ENCODE measurements at regions not wholly inside any gene's neighbourhood (a gene's known extent, or its start where the extent isn't known, plus 50 kb on each side); places are given as distances from the start of the nearest gene placed in this dataset.
A peak's percentile ranks its signal among the peaks of the same experiment; 100 is the strongest.

GRCh38 chr7:13551503-13551902 lies 438.0 kb downstream of the ETV1 start:
- FAIRE-seq (peak; percentile 62), DNase-seq (ENCODE audit: insufficient read length, low spot score) (no peak)
- no peak for TF ChIP-seq POLR2A (IDR thresholded peaks at IDR 0.05; ENCODE audit: low read depth, low read length)

DNA sequence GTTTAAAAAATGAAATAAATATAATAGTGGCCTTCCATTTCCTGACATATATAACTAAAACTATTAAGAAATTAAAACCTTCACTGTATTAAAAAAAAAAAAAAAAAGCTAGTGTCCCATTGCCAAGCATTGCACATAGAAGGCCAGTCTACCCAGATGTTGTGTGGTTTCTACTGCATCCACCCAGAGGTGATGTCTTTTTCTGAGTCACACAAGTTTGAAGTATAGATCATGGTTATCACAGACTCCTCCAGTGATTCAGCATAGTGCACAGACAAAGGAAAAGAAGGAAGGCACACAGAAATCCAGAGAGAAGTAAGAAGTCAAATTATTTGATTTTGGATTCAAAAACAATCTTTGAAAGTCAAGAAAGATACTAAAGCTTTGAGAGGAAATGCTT lies 429.0 kb downstream of the ETV1 start:
- FAIRE-seq (peak; percentile 94), DNase-seq (ENCODE audit: insufficient read length, low spot score) (no peak)
- no peak for TF ChIP-seq POLR2A (IDR thresholded peaks at IDR 0.05; ENCODE audit: low read depth, low read length)

DNA sequence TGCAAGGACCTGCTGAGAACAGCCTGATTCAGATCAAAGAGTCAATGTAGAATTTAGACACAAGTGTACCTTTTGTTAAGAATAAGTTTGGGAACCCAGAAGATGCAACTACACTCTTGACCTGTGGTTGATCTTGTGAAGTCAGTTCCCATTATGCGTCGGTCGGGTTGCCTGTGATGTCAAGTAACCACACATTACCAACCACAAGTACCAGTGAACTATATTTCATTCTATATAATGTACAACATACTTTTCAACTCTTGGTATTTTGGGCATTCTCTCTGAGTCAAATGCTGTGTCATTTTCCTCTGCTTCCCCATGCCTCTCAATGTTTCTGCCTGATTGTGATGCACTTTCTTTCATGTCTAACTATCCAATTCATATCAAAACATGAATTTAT lies 426.2 kb downstream of the ETV1 start:
- no peak for TF ChIP-seq POLR2A (IDR thresholded peaks at IDR 0.05; ENCODE audit: low read depth, low read length)
- FAIRE-seq (no peak), DNase-seq (ENCODE audit: insufficient read length, low spot score) (no peak)

- DNase-seq (ENCODE audit: insufficient read length, low spot score) (no peak), FAIRE-seq (no peak)
- TF ChIP-seq POLR2A (IDR thresholded peaks at IDR 0.05; ENCODE audit: low read depth, low read length) = no peak
Observed at GRCh38 chr7:13563680-13564079, 425.8 kb downstream of the ETV1 start.

DNA sequence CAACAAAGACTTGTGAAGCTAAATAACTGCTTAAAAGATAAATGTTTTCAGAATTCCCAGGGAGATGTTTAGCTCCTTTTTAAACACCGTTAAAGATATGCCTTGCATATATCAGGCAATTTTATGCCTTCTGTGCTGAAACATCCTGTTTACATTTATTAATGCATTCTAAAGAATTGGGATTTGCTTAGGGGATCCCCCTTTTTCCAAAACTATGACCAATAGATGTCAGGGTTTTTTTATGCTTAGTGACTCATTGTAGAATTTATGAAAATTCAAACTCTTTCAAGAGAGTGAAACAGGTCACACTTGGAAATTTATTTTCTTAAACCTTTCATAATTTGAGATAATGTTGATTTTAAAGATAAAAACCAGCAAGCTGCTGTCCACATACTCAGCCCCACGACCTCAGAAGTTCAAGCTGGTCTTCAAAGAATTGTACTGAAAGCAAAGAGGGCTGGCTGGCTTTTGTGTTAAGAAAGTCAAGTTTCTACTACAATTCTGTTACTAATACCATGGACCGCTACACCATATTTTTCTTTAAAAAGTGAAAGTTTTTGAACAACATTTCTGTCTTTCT lies 411.8 kb downstream of the ETV1 start:
- no peak for DNase-seq (ENCODE audit: insufficient read length, low spot score)
- TF ChIP-seq POLR2A (IDR thresholded peaks at IDR 0.05; ENCODE audit: low read depth, low read length) = no peak
- peak; percentile 78 for FAIRE-seq

DNA sequence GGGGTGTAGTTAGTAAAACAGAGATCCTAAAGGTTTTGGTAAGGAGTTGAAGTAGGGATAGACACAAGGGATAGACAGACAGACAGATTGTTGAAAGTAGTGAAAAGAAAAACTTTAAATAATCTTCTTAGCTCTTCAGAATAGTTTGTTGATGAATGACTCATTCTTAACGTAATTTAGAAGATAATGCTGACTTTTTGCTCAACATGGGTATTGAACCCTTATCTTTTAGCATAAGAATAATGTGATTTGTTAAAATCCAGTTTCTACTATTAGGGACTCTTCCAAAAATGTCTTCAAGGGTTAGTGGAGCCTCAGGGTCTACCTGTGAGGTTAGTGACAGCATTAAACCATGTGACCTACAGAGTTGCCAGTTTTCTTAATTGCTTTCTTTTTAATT lies 411.2 kb downstream of the ETV1 start:
- no peak for TF ChIP-seq POLR2A (IDR thresholded peaks at IDR 0.05; ENCODE audit: low read depth, low read length)
- FAIRE-seq (peak; percentile 67), DNase-seq (ENCODE audit: insufficient read length, low spot score) (no peak)

- no peak for TF ChIP-seq POLR2A (IDR thresholded peaks at IDR 0.05; ENCODE audit: low read depth, low read length)
- DNase-seq (ENCODE audit: insufficient read length, low spot score) (no peak), FAIRE-seq (no peak)
Observed at GRCh38 chr7:13581097-13581496, 408.4 kb downstream of the ETV1 start.

GRCh38 chr7:13593854-13594253 lies 395.6 kb downstream of the ETV1 start:
- FAIRE-seq = no peak
- no peak for DNase-seq (ENCODE audit: insufficient read length, low spot score)
- no peak for TF ChIP-seq POLR2A (IDR thresholded peaks at IDR 0.05; ENCODE audit: low read depth, low read length)

- no peak for TF ChIP-seq POLR2A (IDR thresholded peaks at IDR 0.05; ENCODE audit: low read depth, low read length)
- DNase-seq (ENCODE audit: insufficient read length, low spot score) (no peak), FAIRE-seq (peak; percentile 23)
Observed at GRCh38 chr7:13602036-13602435, 387.4 kb downstream of the ETV1 start.

DNA sequence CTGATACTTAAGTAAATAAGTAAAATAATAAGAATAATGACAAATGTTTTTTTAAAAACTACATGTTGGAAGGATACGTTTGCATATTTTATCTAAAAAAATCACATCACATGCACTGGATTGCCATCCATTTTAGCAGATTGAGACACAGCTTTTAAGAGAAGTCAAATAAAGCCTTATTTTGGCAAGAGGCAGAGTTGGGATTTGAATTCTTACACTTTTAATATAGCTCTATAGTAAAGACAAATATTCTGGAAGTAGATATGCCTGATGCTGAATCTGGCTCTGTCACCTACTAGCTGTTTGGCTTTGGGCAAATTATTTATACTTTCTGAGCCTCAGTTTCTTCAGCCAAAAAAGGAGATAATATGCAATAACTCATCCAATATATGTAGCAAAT lies 386.4 kb downstream of the ETV1 start:
- TF ChIP-seq POLR2A (IDR thresholded peaks at IDR 0.05; ENCODE audit: low read depth, low read length) = no peak
- FAIRE-seq (no peak), DNase-seq (ENCODE audit: insufficient read length, low spot score) (no peak)

DNA sequence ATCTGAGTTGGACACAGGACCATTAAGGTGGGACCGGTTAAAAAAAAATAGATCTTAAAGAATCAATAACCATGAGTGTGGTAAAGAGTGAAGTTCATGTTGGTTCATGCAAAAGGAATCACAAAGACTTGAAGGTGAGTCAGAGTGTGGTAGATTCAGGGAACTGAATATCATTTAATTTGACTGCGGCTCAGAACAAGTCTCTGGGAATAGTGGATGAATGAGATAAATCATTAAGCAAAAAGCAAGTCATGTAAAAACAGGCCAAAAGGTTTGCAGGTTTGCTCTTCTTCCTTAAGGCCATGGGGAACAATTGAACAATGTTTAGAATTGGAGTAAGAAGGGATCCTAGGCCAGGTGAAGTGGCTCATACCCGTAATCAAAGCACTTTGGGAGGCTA lies 385.8 kb downstream of the ETV1 start:
- DNase-seq (ENCODE audit: insufficient read length, low spot score) (no peak), FAIRE-seq (peak; percentile 65)
- no peak for TF ChIP-seq POLR2A (IDR thresholded peaks at IDR 0.05; ENCODE audit: low read depth, low read length)

DNA sequence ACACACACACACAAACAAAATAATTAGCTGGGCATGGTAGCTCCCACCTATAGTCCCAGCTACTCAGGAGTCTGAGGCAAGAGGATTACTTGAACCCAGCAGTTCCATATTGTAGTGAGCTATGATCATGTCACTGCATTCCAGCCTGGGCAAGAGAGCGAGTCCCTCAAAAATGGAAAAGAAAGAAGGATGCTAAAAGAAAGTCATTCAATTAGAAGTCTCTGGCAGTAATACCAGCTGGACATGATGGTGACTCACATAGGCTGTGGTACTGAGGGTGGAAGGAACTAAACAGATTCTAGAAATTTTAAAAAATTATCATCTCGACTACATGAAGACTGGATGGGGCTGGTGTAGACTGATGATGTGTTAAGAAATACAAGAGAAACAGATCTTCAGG lies 385.3 kb downstream of the ETV1 start:
- peak; percentile 86 for FAIRE-seq
- DNase-seq (ENCODE audit: insufficient read length, low spot score) = no peak
- no peak for TF ChIP-seq POLR2A (IDR thresholded peaks at IDR 0.05; ENCODE audit: low read depth, low read length)

DNA sequence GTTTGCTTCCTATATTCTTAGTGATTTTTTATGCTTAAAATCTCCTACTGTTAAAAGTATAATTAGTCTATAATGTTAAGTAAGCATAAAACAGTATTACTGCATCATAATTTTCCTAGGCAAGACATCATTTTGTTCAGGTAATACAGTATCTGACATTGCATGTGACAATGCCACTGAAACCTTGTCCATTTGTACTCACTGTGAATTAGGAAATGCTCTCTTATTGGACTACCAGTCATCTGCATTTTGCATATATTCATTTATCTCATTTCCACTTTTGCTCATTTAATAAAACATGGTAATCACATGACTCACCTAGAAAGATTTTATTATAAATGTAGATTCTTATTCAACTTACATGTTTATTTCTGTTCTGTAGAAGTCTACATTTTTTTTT lies 379.1 kb downstream of the ETV1 start:
- no peak for TF ChIP-seq POLR2A (IDR thresholded peaks at IDR 0.05; ENCODE audit: low read depth, low read length)
- no peak for FAIRE-seq
- DNase-seq (ENCODE audit: insufficient read length, low spot score) = no peak

GRCh38 chr7:13615679-13616078 lies 373.8 kb downstream of the ETV1 start:
- DNase-seq (ENCODE audit: insufficient read length, low spot score) (no peak), FAIRE-seq (no peak)
- no peak for TF ChIP-seq POLR2A (IDR thresholded peaks at IDR 0.05; ENCODE audit: low read depth, low read length)

- FAIRE-seq (peak; percentile 78), DNase-seq (ENCODE audit: insufficient read length, low spot score) (no peak)
- no peak for TF ChIP-seq POLR2A (IDR thresholded peaks at IDR 0.05; ENCODE audit: low read depth, low read length)
Observed at GRCh38 chr7:13627455-13627854, 362.0 kb downstream of the ETV1 start.

All from H54 (cell line).